Gastrocnemius medialis (tissue), 4 donors: ENCODE measurements at regions not wholly inside any gene's neighbourhood (a gene's known extent, or its start where the extent isn't known, plus 50 kb on each side); places are given as distances from the start of the nearest gene placed in this dataset.

Experiments
- ATAC-seq, 2 donors: fragments of 150-250 bp; one replicate each; pipeline ENCODE4 v1.9.1; 2016
- DNase-seq, 2 donors: peaks; one replicate each; pipeline ENCODE4 v3.0.0-alpha.2; 2019
- H3K27ac ChIP-seq, 4 donors: fragments of 200-600 bp; sonication (generic); 1 replicate in 1 of 4; 2 replicates in 3 of 4; pipeline ENCODE4 v1.5.1; 2016 to 2018; ENCODE audit warnings: mild to moderate bottlenecking in 2 of 4, moderate library complexity in 1 of 4
- H3K27me3 ChIP-seq, 3 donors: fragments of 200-600 bp; sonication (generic) in 2 of 3; 1 replicate in 1 of 3; 2 replicates in 2 of 3; pipeline versions ENCODE4 v1.5.1 to v1.6.0; 2016 to 2019; ENCODE audit warnings: mild to moderate bottlenecking in 1 of 3, moderate library complexity in 1 of 3
- H3K36me3 ChIP-seq, 2 donors: fragments of 200-600 bp; sonication (generic) in 1 of 2; one replicate each; pipeline ENCODE4 v1.5.1; 2017 to 2018
- H3K4me1 ChIP-seq, 2 donors: fragments of 200-600 bp; sonication (generic) in 1 of 2; one replicate each; pipeline ENCODE4 v1.5.1; 2016 to 2017; ENCODE audit warnings: mild to moderate bottlenecking in 2 of 2
- H3K4me3 ChIP-seq, 4 donors: fragments of 200-600 bp; sonication (generic) in 3 of 4; 1 replicate in 1 of 4; 2 replicates in 3 of 4; pipeline ENCODE4 v1.5.1; 2016 to 2019; ENCODE audit warnings: mild to moderate bottlenecking in 2 of 4
- H3K9me3 ChIP-seq, 3 donors: fragments of 200-600 bp; sonication (generic) in 2 of 3; 1 replicate in 1 of 3; 2 replicates in 2 of 3; pipeline ENCODE4 v1.5.1; 2016 to 2019
- CTCF ChIP-seq, 5 experiments: fragments of 450-650 bp in 3 of 5; fragments of 200-600 bp in 2 of 5; sonication (generic) in 2 of 5; IDR thresholded peaks in 4 of 5; conservative IDR thresholded peaks in 1 of 5; 1 replicate in 4 of 5; 2 replicates in 1 of 5; pipeline ENCODE4 v1.5.1; 2016 to 2019; ENCODE audit warnings: antibody characterized with exemption in 5 of 5, mild to moderate bottlenecking in 3 of 5, moderate library complexity in 3 of 5
- POLR2A ChIP-seq, 2 donors: fragments of 450-650 bp; IDR thresholded peaks; one replicate each; pipeline ENCODE4 v1.6.1; 2017; ENCODE audit warnings: antibody characterized with exemption in 2 of 2, mild to moderate bottlenecking in 2 of 2, moderate library complexity in 2 of 2
- in situ Hi-C, 4 donors: fragments of 200-750 bp; cut with MboI; loops; one replicate each; pipeline versions ENCODE4 v1.15.0 to v1.8.0; 2017; ENCODE audit warnings: low sequenced_read_pairs in 4 of 4
- intact Hi-C: fragments of 100-400 bp; cut with DNase I; formaldehyde crosslinking; loops from one replicate; pipeline ENCODE4 v1.15.1; 2023; ENCODE audit warnings: low total_unique reads

GRCh38 chr18:34624551-34624950 is 85.5 kb upstream of the DTNA start:
- Histone ChIP-seq H3K9me3 (no peaks in the 10 kb centered on the region), H3K4me1 (peaks cover 19 to 36% of the 10 kb centered on the region in 2 donors), H3K27ac (peak overlapping the region; percentile 10 to 70 (median 54)), H3K27me3 (no peaks in the 10 kb centered on the region), H3K36me3 (no peaks in the 10 kb centered on the region), H3K4me3 (no peak overlapping the region)
- in situ Hi-C loops (no loop called here), intact Hi-C loops (loop anchor here (2.0 kb wide), 1 partner anchor 14 kb away; no protein-coding TSS in a partner anchor)
- DNase-seq (no peak), ATAC-seq (no peak)
- TF ChIP-seq CTCF (IDR thresholded peaks at IDR 0.05 in 4 of 5, conservative IDR thresholded peaks at IDR 0.05 in 1 of 5) (no peak), POLR2A (IDR thresholded peaks at IDR 0.05) (no peak)

- Histone ChIP-seq H3K4me3 (no peak overlapping the region), H3K27ac (peak overlapping the region; percentile 52 to 70 (median 56)), H3K9me3 (no peaks in the 10 kb centered on the region), H3K36me3 (no peaks in the 10 kb centered on the region), H3K4me1 (peaks cover 23 to 49% of the 10 kb centered on the region in 2 donors), H3K27me3 (no peaks in the 10 kb centered on the region)
- ATAC-seq, result peak; percentile 61 to 71
- intact Hi-C loops, result no loop called here
- in situ Hi-C loops, result loop anchor here in 1 of 4 donors (25.0 kb wide), 1 partner anchor 89 kb away; no protein-coding TSS in a partner anchor
- no peak for TF ChIP-seq POLR2A (IDR thresholded peaks at IDR 0.05)
- TF ChIP-seq CTCF (IDR thresholded peaks at IDR 0.05 in 4 of 5, conservative IDR thresholded peaks at IDR 0.05 in 1 of 5), result no peak
- DNase-seq, result peak in 1 of 2 donors; percentile 37
Measured at GRCh38 chr18:34626404-34627136, 83.5 kb upstream of the DTNA start.

GRCh38 chr18:34627137-34627920 is 82.8 kb upstream of the DTNA start:
- Histone ChIP-seq H3K9me3 (no peaks in the 10 kb centered on the region), H3K4me3 (no peak overlapping the region), H3K27me3 (no peaks in the 10 kb centered on the region), H3K27ac (peak overlapping the region; percentile 52 to 70 (median 56)), H3K36me3 (no peaks in the 10 kb centered on the region), H3K4me1 (peaks cover 29 to 53% of the 10 kb centered on the region in 2 donors)
- intact Hi-C loops, result no loop called here
- DNase-seq (no peak), ATAC-seq (peak; percentile 64 to 69)
- in situ Hi-C loops, result loop anchor here in 1 of 4 donors (25.0 kb wide), 1 partner anchor 90 kb away; no protein-coding TSS in a partner anchor
- TF ChIP-seq POLR2A (IDR thresholded peaks at IDR 0.05), result no peak
- no peak for TF ChIP-seq CTCF (IDR thresholded peaks at IDR 0.05 in 4 of 5, conservative IDR thresholded peaks at IDR 0.05 in 1 of 5)

- H3K9me3 ChIP-seq, result no peaks in the 10 kb centered on the region
- DNase-seq, result no peak
- TF ChIP-seq CTCF (IDR thresholded peaks at IDR 0.05 in 4 of 5, conservative IDR thresholded peaks at IDR 0.05 in 1 of 5), result no peak
- no peak for TF ChIP-seq POLR2A (IDR thresholded peaks at IDR 0.05)
- H3K27ac ChIP-seq, result peak overlapping the region in 2 of 4 donors; percentile 4 to 54
- H3K4me1 ChIP-seq, result peaks cover 20 to 37% of the 10 kb centered on the region in 2 donors
- no peaks in the 10 kb centered on the region for H3K27me3 ChIP-seq
- no peak overlapping the region for H3K4me3 ChIP-seq
- ATAC-seq, result peak in 1 of 2 donors; percentile 39
- in situ Hi-C loops, result loop anchor here in 1 of 4 donors (25.0 kb wide), 1 partner anchor 94 kb away; no protein-coding TSS in a partner anchor
- intact Hi-C loops, result no loop called here
- no peaks in the 10 kb centered on the region for H3K36me3 ChIP-seq
Measured at GRCh38 chr18:34631093-34631966, 78.8 kb upstream of the DTNA start.
